CD1c-positive myeloid dendritic cell (primary cell): ENCODE measurements at regions not wholly inside any gene's neighbourhood (a gene's known extent, or its start where the extent isn't known, plus 50 kb on each side); places are given as distances from the start of the nearest gene placed in this dataset.
"Not testable (repeated sequence)": the region's sequence is repeated elsewhere in the genome, so short reads cannot be mapped to it uniquely, and the experiment has no call there.

Experiments used
- DNase-seq: peaks from one replicate; pipeline ENCODE4 v3.0.0-alpha.2; 2016; ENCODE audit errors: extremely low spot score

DNA sequence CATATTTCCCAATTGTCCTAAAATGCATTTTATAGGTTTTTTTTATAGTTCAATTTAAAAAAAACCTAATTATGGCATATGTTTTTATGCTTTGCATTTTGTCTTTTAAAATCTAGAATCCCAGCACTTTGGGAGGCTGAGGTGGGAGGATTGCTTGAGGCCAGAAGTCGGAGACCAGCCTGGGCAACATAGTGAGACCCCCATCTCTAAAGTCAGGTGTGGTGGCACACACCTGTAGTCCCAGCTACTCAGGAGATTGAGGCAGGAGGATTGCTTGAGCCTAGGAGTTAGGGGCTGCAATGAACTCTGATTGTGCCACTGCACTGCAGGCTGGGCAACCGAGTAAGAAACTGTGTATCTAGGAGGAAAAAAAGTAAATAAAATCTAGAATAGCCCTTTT is 137.2 kb upstream of the POU3F1 start:
- DNase-seq: no peak

GRCh38 chr1:38183096-38183495 is 136.5 kb upstream of the POU3F1 start:
- no peak for DNase-seq

GRCh38 chr1:38180388-38180787 is 133.8 kb upstream of the POU3F1 start:
- DNase-seq: not testable (repeated sequence)

DNA sequence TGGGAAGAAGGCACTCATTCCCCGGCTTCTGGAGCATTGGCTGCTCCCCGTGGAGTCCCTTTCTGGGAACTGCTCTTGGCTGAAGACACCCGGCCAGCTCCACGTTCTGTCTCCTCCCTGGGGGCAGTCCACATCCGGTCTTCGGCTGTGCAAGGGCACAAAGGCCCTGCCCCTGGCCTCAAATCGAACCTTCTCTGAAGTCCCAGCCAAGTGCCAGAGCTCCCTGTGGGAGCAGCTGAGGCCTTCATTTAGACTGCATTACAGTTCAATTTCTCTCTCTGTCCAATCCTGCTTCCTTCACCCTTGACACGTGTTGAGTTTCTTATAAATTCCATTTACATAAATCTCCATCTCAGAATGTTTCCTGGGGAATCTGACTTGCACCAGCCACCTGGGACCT is 132.9 kb upstream of the POU3F1 start:
- DNase-seq: no peak

GRCh38 chr1:38178216-38178615 is 131.6 kb upstream of the POU3F1 start:
- no peak for DNase-seq

- no peak for DNase-seq
These were observed 128.5 kb upstream of the POU3F1 start for GRCh38 chr1:38175121-38175520.

- peak; percentile 2 for DNase-seq
These were observed 127.3 kb upstream of the POU3F1 start for GRCh38 chr1:38173848-38174247.

- peak; percentile 50 for DNase-seq
These were observed 126.7 kb upstream of the POU3F1 start for GRCh38 chr1:38173157-38173831.

- no peak for DNase-seq
These were observed 122.5 kb upstream of the POU3F1 start for GRCh38 chr1:38169121-38169520.

DNA sequence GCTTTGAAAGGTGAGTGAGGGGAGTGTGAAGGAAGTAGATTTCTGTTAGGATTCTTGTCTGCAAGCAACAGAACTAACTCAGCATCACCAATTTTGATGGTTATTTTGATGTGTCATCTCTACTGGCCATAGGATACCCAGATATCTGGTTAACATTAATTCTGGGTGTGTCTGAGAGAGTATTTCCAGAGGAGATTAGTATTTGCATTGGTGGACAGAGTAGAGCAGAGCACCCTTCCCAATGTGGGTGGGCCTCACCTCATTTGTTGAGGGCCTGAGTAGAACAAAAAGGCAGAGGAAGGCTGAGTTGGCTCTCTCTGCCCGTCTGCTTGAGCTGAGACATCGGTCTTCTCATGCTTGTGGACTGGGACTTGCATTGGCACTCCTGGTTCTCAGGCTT is 121.8 kb upstream of the POU3F1 start:
- DNase-seq: no peak

- no peak for DNase-seq
These were observed 119.9 kb upstream of the POU3F1 start for GRCh38 chr1:38166461-38166860.

DNA sequence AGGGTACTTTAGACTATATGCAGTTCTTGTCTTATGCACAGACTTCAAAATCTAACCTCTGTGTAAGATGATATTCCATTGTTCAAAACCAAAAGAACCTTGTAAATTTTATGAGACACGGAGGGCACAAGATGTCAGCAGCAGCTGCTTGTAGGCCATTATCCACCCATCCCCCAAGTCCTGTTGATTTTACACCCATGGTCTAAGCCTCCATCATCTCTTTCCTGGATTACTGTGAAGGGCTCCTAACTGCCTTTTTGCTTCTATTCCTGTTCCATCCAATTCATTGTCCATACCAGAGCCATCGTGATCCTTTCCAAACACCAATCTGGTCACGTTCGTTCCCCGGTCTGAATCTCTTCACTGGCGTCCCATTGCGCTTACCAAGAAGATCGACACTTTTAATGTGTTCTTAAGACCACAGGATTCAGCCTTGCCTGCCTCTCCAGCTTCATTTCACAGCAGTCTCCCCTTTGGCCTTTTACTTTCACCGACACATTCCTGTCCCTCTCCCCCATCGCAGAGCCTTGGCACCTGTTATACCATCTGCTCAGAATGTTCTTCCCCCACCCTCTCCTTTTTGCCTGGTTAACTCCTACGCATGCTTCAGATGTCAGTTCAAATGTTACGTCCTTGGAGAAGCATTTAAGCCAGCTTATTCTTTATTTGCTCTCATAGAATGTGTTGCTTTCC is 107.3 kb upstream of the POU3F1 start:
- no peak for DNase-seq

- no peak for DNase-seq
These were observed 106.6 kb upstream of the POU3F1 start for GRCh38 chr1:38153066-38153777.

DNA sequence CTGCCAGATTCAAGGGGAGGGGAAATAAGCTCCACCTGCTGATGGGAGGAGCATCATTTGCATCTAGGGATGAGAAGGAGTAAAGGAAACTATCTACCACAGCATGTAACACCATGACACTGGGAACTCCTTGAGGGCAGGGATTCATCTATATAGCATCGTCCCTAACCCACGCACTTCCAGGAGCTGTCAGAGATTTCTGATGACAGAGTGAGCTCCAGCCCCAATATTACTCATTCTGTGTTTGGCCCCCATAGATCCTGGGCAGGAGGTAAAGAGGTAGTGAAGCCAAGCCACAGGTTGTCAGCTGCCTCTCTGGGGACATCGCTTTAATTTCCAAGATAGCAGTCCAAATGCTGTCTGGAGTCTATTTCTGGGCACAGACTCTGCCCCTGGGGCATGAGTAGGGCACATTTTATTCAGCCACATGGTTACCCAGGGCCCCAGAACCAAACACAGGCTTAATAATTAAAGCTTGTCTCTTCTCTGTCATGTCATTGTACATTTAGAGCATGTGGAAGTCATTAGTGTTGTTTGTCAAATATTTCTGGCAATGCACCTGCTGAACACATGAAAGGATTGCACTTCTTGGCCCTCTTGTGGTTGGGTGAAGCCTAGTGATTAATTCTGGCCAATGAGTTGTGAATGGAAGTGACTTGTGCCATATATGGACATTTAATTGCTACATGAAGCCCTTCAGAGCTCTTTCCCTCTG is 105.9 kb upstream of the POU3F1 start:
- DNase-seq: no peak

GRCh38 chr1:38151399-38151798 is 104.8 kb upstream of the POU3F1 start:
- no peak for DNase-seq

DNA sequence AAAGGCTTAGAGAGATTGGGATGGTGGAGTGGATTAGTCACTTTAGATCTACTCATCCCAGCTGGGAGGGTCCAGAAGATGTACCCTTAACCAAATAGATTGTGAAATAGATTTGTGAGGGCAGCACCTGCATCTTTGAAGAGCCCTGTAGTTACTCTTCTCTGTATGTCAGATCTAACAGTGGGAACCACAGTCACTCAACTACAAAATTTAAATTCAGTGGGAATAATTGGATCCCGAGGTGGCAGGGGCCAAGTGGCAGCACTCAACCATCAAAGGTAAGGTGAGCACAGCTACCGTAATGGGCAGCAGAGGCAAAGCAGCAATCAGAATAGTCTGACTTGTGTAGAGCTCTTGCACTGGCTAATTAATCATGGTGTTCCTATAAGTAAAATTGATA is 99.5 kb upstream of the POU3F1 start:
- not testable (repeated sequence) for DNase-seq

- DNase-seq: no peak
These were observed 96.0 kb upstream of the POU3F1 start for GRCh38 chr1:38142606-38143005.

- no peak for DNase-seq
These were observed 94.9 kb upstream of the POU3F1 start for GRCh38 chr1:38141483-38141882.

- DNase-seq: no peak
These were observed 93.3 kb upstream of the POU3F1 start for GRCh38 chr1:38139738-38140487.

DNA sequence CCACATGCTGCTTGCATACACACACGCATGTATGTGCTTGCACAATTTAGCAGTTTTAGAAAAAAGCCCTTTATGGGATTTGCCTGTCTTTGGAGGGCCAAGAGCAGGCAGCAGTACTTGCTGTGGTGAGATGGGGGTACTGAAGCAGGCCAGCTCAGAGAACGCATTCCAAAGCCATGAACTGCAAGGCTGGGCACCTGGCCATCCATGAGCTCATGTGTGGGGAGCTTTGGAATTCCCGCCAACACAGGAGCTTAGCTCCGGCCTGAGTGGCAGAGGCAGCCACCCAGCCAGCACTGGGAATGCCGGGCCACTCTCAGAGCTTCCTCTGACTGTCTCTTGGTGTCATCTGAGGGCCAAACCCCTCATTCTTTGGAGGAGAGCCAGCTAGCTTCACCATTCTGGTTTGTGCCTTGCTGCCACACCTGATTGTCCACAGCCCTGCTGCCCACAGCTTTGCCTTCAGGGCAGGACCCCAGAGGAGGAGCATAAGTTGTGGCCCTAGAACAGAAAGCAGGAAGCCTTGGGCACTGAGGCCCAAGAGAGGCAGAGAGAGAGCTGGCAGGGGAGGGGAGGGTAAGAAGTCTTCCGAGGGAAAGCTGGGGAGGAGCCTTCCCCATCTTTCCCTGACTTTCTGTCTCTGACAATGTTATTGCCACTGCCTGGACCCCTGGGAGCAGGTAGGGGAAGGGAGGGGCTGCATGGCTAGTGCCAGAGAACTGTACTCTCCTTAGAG is 92.1 kb upstream of the POU3F1 start:
- no peak for DNase-seq

DNA sequence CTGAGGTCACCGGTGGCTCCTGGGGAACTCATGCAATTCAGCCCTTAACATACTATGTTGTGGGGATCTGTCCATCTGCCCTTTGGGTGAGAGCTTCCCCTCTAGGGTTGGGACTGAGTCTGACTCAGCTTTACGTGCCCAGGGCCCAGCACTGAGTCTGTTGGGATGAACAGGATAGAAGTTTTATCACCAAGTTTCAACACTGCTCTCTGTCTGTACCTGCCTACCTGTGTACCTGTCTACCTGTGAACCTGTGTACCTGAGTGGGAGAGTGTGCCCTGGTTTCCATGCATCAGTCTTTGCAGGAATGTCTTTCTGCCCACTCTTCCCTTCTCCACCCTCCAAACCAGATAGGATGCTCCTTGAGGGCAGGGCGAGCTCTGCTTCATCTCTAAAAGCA is 90.6 kb upstream of the POU3F1 start:
- no peak for DNase-seq
